ENCODE measurements at regions not wholly inside any gene's neighbourhood (a gene's known extent, or its start where the extent isn't known, plus 50 kb on each side); places are given as distances from the start of the nearest gene placed in this dataset.

DNA sequence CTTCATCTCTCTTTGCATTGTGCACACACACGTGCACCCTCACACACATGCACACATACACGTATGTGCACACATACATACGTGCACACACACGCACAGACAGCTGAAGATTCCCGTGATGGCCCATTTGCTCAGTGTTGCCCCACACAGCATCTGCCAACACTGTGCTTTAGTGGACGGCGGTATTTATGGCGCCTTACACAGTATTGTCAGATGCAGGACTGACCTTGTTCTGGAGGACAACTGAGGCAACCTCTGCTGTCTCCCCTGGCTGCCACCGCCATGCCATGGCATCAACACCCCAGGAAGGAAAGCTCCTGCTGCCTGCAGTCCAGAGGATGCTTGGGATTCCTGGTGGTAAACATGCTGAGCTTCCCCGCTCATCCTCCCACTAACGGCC lies 316.4 kb downstream of the TEX29 start:
- TF ChIP-seq, protein P1, sequence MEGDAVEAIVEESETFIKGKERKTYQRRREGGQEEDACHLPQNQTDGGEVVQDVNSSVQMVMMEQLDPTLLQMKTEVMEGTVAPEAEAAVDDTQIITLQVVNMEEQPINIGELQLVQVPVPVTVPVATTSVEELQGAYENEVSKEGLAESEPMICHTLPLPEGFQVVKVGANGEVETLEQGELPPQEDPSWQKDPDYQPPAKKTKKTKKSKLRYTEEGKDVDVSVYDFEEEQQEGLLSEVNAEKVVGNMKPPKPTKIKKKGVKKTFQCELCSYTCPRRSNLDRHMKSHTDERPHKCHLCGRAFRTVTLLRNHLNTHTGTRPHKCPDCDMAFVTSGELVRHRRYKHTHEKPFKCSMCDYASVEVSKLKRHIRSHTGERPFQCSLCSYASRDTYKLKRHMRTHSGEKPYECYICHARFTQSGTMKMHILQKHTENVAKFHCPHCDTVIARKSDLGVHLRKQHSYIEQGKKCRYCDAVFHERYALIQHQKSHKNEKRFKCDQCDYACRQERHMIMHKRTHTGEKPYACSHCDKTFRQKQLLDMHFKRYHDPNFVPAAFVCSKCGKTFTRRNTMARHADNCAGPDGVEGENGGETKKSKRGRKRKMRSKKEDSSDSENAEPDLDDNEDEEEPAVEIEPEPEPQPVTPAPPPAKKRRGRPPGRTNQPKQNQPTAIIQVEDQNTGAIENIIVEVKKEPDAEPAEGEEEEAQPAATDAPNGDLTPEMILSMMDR (IDR thresholded peaks at IDR 0.05) = no peak
- TF ChIP-seq POLR2A (IDR thresholded peaks at IDR 0.05) = no peak

DNA sequence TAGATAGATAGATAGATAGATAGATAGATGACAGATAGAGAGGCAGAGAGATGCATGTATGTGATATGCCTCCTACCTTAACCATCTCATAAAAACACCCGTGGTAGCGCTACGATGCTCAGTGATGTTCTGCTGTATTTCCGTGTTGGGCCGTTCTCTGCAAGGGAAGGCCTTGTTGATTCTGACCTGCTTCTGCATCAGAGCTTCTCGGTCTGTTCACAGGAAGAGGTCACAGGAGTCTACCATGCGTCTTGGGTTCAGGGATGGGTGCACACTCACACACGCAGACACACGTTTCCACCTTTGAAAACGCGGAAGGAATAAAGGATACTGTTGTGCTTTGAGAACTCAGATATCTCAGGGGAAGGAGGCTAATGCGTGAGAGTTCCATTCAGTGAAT lies 316.9 kb downstream of the TEX29 start:
- DNase-seq (ENCODE audit: low spot score in 2 of 2) = no peak
- H3K4me3 ChIP-seq (ENCODE audit: low read depth, poor library complexity, severe bottlenecking) = no peak overlapping the region
- WGBS, 2 donors = 90 to 93% methylated on average over 12 of the region's 12 CpGs
- intact Hi-C loops (cut with DNase I; ENCODE audit: low total_unique reads) = no loop called here
- no peak for TF ChIP-seq POLR2A (IDR thresholded peaks at IDR 0.05)

More for the DNA sequence above, 316.4 kb downstream of the TEX29 start:
- DNase-seq (ENCODE audit: low spot score in 2 of 2) = no peak
- no peak overlapping the region for H3K4me3 ChIP-seq (ENCODE audit: low read depth, poor library complexity, severe bottlenecking)
- 79 to 81% methylated on average over 11 of the region's 11 CpGs for WGBS, 2 donors
- intact Hi-C loops (cut with DNase I; ENCODE audit: low total_unique reads) = no loop called here

DNA sequence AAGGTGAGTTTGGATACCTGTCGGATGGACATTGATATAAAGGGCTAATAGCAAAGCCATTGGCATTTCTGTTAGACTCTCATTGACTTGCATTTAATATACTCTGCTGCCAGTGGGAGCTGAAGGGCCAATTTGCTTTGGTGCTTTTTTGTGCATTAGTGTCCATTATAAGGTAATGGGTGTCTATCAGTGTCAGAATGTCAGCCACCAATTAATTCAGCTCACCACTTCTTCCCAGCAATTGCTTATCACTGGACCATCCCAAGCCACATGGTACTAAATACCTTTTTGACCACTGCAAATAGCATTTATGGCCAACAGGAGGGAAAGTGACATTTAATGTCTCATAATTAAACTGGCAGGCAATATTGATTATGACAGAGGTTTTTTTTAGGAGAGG lies 317.8 kb downstream of the TEX29 start:
- intact Hi-C loops (cut with DNase I; ENCODE audit: low total_unique reads) = no loop called here
- peak in 1 of 2 donors; percentile 29 for DNase-seq (ENCODE audit: low spot score in 2 of 2)
- no peak overlapping the region for H3K4me3 ChIP-seq (ENCODE audit: low read depth, poor library complexity, severe bottlenecking)
- TF ChIP-seq, protein P1 (IDR thresholded peaks at IDR 0.05) = no peak
- no peak for TF ChIP-seq POLR2A (IDR thresholded peaks at IDR 0.05)
- 71% methylated on average over 1 of the region's 1 CpG for WGBS, 2 donors

DNA sequence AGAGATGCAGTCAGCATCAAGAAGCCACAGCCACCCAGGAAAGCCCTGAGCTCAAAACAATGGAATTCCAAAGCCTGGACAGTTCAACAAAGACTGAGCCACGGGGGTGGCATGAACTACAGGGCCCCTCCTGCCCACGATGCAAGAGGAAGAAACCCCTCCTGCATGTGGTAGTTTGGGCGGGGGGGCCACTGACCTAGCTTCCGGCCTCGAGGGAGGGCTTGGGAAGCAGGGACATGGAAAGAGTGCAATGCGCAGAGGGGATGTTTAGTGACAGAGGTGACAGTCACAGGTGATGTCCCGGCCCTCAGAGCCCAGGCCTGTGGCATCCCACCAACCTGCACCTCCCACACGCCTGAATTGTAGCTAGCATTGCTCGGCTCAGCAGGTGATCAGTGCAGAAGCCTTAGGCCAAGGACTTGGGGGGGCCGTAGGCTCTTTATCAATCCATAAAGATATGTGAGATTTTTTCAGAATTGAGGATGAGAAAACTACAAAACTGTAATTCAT lies 318.8 kb downstream of the TEX29 start:
- peak in 1 of 2 donors; percentile 59 for DNase-seq (ENCODE audit: low spot score in 2 of 2)
- intact Hi-C loops (cut with DNase I; ENCODE audit: low total_unique reads) = no loop called here
- TF ChIP-seq, protein P1 (IDR thresholded peaks at IDR 0.05) = no peak
- TF ChIP-seq POLR2A (IDR thresholded peaks at IDR 0.05) = no peak
- 73 to 75% methylated on average over 10 of the region's 10 CpGs for WGBS, 2 donors
- H3K4me3 ChIP-seq (ENCODE audit: low read depth, poor library complexity, severe bottlenecking) = no peak overlapping the region

DNA sequence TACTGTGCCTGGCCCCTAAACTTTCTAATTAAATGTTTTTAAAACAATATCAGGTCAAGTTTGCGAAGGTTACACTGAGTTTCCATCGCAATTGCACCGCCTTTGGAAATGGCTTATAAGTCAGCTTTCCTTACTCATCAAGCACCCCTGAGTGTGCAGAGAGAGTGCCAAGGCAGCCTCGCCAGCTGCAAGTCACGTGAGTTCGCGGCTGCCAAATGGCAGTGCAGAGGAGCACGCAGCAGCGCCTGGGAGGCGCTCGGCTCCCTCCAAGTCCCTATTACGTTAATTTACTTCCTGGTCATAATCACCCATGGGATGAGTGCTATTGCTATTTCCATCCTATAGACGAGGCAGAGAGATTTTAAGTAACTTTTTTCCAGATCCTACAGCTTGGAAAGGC lies 319.6 kb downstream of the TEX29 start:
- 61 to 64% methylated on average over 13 of the region's 13 CpGs for WGBS, 2 donors
- intact Hi-C loops (cut with DNase I; ENCODE audit: low total_unique reads) = no loop called here
- no peak overlapping the region for H3K4me3 ChIP-seq (ENCODE audit: low read depth, poor library complexity, severe bottlenecking)
- TF ChIP-seq, protein P1 (IDR thresholded peaks at IDR 0.05) = no peak
- no peak for TF ChIP-seq POLR2A (IDR thresholded peaks at IDR 0.05)
- peak in 1 of 2 donors; percentile 64 for DNase-seq (ENCODE audit: low spot score in 2 of 2)

DNA sequence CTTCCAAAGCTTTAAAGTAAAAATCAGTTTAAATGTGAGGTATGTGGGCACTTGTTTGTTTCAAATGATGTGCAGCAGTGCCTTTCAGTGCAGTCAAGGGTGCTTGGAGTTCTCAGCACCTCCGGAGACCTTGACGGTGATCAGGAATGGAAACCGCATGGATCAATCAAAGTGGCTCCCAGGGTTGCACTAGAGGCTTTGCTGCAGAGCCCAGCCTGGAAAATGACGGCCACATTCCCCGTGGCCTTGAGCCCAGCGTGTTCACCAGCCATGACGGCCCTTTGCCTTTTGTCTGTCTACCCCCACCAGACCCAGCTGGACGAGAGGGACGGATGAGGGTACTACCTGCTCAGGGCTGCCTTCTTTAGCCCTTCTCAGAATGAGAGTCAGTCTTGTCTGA lies 320.0 kb downstream of the TEX29 start:
- intact Hi-C loops (cut with DNase I; ENCODE audit: low total_unique reads) = no loop called here
- no peak overlapping the region for H3K4me3 ChIP-seq (ENCODE audit: low read depth, poor library complexity, severe bottlenecking)
- peak in 1 of 2 donors; percentile 70 for DNase-seq (ENCODE audit: low spot score in 2 of 2)
- WGBS, 2 donors = 71 to 82% methylated on average over 9 of the region's 9 CpGs
- TF ChIP-seq POLR2A (IDR thresholded peaks at IDR 0.05) = no peak
- TF ChIP-seq, protein P1 (IDR thresholded peaks at IDR 0.05) = no peak
